HuH-7 (cell line): ENCODE measurements at regions not wholly inside any gene's neighbourhood (a gene's known extent, or its start where the extent isn't known, plus 50 kb on each side); places are given as distances from the start of the nearest gene placed in this dataset.
"Not testable (repeated sequence)": the region's sequence is repeated elsewhere in the genome, so short reads cannot be mapped to it uniquely, and the experiment has no call there.

Experiments
- DNase-seq: peaks from one replicate; pipeline ENCODE4 v3.0.0; 2011; ENCODE audit warnings: low spot score

DNA sequence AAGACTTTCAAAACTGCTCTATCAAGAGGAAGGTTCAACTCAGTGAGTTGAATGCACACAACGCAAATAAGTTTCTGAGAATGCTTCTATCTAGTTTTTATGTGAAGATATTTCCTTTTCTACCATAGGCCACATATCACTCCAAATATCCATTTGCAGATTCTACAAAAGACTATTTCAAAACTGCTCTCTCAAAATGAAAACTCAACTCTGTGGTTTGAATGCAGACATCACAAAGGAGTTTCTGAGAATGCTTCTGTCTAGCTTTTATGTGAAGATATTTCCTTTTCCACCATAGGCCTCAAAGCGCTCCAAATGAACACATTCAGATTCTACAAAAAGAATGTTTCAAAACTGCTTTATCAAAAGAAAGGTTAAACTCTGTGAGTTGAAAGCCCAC lies 1093.1 kb upstream of the DEFB115 start:
- not testable (repeated sequence) for DNase-seq

DNA sequence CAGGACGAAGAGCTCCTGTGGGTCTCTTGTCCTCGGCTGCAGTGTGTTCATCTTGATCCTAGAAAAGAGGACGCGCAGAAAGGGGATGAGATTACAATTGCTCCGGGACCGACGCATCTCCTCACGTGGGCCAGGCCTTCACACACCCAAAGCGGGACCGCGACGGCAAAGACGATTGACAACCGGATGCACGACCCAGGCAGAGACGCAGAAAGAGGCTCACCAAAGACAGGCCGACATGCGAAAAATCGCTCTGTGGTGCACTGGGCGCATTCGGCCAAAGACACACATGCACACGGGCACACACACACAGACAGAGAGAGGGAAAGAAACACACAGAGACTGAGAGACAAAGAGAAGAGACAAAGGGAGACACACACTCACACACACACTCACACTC lies 1089.9 kb upstream of the DEFB115 start:
- DNase-seq = no peak

DNA sequence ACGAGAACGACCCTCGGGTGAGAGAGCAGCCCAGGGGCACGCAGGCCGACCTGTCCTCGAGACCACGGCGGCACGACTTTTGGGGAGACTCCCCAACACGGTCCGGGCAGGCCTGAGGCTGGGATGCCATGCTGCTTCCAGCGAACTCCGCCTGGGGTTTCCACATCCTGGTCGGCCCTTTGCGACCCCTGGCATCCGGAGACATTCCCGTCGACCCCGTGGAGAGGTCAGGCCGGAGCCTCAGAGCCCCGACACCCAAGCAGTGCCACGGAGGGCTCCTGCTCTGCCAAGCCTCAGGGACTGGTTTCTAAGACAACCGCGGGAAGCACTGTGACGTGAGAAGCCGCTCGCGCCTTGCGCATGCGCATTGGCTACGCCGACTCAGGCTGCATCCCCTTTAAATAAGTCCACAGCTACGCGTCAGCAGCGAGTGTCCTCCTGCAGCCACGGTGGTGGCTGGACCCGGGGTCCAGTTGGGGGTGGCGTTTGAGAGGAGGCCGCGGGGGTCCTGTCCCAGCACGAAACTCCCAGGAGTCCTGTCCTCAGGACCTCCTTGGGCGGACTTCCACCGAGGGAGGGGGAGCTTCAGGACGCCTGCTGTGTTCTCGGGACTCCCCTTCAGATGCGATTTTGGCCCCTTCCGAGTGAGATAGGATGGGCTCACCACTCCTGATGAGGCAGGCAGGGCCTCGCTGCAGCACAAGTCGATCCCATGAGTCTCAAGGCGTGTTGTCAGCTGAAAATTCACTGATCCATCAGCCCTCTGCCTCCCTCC lies 1089.3 kb upstream of the DEFB115 start:
- DNase-seq = no peak

DNA sequence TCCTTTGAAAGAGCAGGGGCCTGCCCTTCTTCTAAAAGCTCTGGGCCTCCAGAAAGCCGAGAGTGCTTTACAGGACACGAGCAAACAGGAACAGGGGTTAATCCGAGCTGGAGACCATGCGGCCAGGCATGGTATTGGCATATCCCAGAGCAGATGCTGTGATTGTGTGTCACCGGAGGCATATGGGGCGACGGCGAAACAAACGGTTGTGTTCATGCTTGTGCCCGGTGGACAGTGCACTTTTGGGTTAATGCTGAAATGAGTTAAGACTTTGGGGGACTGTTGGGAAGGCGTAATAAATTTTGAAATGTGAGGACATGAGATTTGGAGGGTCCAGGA lies 1088.7 kb upstream of the DEFB115 start:
- no peak for DNase-seq

DNA sequence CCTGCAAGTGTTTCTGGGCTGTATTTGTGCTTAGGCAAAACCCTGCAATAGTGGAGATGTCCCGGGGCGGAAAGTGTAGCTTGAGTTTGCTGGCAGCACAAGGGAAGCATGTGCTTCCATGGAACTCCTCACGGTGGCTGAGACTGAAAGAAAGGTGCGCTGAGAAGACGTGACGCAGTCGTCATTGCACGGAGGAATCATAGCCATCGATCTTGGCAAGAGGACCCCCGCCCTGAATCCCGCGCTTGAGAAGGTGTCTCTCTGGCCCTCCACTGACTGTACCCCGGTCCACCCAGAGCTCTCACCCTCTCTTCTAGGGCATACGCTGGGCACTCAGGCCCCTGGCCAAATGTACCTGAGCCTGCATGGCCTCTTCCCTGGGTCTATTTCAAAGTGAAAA lies 1081.8 kb upstream of the DEFB115 start:
- DNase-seq = no peak

DNA sequence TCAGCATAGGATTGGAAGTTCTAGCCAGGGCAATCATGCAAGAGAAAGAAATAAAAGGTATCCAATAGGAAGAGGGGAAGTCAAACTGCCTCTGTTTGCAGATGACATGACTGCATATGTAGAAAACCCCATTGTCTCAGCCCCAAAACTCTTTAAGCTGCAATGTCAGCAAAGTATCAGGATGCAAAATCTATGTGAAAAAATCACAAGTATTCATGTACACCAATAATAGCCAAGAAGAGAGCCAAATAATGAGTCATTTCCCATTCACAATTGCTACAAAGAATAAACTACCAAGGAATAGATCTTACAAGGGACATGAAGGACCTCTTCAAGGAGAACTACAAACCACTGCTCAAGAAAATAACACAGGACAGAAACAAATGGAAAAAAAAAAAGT lies 1074.3 kb upstream of the DEFB115 start:
- DNase-seq = not testable (repeated sequence)

DNA sequence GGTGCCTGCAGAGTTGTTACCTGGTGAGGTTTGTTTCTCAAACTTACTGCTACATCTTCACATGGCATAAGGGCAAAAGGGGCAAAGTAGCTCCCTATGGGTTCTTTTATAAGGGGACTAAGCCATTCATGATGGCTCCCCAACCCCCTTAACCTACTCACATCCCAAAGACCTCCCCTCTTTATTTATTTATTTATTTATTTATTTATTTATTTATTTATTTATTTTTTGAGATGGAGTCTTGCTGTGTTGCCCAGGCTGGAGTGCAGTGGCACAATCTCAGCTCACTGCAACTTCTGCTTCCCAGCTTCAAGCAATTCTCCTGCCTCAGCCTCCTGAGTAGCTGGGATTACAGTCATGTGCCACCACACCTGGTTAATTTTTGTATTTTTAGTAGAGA lies 1065.7 kb upstream of the DEFB115 start:
- not testable (repeated sequence) for DNase-seq

DNA sequence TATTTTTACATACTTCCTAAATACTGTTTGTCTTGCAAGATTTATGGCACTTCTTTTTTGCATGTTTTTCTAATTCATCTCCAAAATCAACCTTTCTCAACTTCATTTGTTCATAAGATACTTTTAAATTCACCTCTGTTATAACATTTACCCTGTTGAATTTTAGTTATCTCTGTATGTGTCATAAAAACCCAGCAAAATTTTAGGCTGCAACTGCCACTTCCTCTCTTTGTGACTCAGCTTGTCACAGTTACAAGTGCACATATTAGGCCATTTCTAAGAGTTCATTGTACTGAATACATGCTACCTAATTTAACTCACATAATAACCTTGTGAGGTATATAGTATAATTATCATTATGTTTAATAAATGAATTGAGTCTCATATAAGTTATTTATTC lies 1023.0 kb upstream of the DEFB115 start:
- DNase-seq = not testable (repeated sequence)

DNA sequence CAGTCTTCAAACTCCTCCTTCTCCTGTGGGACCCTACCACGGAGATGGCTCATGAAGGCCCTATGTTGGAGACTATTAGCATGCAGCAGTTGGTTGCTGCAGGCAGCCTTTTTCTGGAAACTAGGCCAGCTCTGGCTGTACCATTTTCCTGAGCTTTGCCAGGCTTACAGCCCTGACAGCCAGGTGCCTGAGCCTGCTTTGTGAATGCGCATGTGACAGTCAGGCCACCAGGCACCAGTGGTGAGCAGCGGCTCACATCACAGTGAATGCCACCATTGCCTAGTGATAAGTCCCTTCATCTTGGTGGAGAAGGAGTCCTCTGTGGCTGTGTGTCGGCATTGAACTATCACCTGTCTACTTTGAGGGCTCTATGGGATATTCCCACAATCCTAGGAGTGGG lies 982.4 kb upstream of the DEFB115 start:
- not testable (repeated sequence) for DNase-seq

DNA sequence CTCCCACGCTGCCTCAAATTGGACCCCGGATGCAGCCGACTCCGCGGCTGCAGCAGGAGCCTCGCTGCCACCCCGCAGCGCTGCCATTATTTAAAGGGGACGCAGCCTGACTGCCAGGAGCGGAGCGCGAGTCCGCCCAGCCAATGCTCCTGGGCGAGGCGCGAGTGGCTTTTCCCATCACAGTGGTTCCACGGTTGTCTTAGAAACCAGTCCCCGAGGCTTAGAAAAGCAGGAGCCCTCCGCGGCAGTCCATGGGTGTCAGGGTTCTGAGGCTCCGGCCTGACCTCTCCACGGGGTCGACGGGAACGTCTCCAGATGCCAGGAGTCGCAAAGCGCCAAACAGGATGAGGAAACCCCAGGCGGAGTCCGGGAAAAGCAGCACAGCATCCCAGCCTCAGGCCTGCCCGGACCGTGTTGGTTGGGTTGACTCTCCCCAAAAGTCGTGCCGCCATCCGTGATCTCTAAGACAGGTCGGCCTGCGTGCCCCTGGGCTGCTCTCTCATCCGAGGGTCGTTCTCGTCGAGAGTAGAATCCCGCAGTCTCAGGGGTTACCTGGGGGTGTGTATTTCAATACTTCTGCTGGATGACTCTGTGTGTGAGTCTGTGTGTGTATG lies 975.8 kb upstream of the DEFB115 start:
- DNase-seq = no peak

DNA sequence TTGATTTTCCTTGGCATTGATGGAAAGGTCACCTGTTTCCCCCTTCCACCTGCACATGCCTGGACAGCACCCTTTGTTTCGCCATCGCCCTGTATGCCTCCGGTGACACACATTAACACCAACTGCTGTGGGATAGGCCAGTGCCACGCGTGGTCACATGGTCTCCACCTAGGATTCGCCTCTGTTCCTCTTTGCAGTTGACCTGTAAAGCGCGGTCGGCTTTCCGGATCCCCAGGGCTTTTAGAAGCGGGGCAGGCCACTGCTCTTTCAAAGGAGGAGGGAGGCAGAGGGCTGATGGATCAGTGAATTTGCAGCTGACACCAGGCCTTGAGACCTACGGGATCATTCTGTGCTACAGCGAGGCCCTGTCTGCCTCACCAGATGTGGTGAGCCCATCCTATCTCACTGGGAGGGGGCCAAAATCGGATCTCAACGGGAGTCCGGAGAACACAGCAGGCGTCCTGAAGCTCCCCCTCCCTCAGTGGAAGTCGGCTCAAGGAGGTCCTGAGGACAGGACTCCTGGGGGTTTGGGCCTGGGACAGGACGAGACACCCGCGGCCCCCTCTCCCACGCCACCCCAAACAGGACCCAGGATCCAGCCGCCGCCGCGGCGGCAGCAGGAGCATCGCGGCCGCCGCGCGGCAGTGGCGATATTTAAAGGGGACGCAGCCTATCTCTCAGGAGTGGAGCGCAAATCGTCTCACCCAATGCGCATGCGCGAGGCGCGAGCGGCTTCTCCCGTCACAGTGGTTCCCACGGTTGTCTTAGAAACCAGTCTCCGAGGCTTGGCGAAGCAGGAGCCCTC lies 973.8 kb upstream of the DEFB115 start:
- not testable (repeated sequence) for DNase-seq

DNA sequence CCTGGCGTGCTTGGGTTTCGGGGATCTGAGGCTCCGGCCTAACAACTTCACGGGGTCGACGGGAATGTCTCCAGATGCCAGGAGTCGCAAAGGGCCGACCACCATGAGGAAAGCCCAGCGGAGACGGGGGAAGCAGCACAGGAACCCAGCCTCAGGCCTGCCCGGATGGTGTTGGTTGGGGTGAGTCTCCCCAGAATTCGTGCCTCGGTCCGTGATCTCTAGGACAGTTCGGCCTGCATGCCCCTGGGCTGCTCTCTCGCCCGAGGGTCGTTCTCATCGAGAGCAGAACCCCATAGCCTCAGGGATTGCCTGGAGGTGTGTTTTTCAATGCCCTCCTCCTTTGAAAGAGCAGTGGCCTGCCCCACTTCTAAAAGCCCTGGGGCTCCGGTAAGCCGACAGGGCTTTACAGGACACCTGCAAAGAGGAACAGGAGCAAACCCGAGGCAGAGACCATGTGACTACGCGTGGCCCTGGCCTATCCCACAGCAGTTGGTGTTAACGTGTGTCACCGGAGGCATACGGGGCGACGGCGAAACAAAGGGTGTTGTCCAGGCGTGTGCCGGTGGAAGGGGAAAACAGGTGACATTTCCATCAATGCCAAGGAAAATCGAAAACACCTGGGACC lies 973.1 kb upstream of the DEFB115 start:
- no peak for DNase-seq

DNA sequence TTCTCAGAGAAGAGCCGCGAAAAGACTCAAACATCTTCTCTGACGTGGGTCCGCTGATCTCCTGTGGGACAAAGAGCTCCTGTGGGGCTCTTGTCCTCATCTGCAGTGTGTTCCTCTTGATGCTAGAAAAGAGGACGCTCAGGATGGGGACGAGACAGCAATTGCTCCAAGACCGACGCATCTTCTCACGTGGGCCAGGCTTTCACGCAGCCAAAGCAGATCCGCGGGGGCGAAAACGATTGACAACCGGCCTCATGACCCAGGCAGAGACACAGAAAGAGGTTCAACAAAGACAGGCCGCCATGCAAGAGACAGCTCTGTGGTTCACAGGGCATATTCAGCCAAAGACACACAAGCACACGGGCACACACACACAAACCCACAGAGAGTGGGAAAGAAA lies 971.8 kb upstream of the DEFB115 start:
- DNase-seq = no peak

DNA sequence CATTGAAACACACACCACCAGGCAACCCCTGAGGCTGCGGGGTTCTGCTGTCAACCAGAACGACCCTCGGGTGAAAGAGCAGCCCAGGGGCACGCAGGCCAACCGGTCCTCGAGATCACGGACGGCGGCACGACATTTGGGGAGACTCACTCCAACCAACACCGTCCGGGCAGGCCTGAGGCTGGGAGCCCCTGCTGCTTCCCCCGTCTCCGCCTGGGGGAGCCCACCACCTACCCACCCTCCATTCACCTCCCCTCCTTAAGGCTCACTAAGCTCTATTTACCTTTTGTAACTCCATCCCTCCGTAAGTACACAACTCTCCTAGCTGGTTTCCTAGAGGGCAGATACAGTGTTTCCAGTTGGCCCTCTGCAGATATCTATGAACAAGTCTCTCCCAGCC lies 971.3 kb upstream of the DEFB115 start:
- DNase-seq = peak; percentile 43

DNA sequence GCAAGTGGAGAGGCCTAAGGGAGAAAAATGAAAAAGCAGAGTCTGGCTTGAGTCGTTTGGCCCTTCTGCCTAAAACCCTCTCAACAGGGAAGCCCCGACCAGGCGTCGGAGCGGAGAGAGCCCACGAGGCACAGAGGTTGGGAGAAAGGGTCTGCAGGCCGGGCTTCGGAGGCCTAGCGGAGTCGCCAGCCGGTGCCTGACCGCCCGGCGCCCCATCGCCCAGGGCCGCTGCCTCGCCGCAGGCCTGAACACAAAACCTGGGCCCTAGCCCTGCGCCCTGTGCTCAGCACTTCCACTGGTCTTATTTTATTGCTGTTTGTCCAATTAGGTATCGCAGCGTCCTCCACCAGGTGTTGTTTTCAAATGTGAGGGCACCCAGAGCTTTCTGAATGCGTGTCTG lies 970.0 kb upstream of the DEFB115 start:
- DNase-seq = not testable (repeated sequence)

DNA sequence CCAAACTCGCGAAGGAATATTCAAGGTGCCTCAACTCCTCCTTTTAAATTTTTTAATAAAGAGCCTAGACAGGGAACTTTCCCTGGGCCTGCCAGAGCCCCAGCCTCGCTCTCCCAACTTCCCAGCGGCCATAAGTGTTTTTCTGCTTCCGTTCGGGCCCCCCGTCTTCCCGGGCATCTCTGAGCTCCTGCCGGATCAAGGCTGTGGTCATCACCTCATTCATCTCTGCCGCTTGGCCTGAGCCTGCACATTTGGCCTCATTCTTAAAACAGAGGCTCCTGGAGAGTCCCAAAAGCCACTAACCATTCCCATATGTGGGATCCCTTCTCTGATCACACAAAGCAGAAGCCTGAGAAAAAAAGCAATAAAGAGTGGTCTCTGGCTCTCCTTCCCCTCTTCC lies 969.1 kb upstream of the DEFB115 start:
- DNase-seq = no peak

DNA sequence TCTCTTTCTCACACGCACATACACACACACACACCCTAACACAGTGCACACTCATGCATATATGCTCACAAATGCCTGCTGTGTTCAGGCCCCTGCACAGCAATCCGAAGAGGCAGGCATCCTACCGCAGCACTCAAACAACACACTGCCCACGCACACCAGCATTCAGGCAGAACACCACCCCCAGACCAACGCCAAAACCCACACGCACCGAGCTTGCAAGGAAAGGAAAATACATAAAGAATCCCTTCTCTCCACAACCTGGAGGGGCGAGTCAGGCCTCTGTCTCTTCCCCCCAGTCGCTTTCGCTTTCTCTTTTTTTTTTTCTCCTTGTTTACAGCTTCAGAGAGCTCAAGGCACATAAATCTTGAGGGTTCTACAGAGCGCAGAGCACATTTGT lies 968.4 kb upstream of the DEFB115 start:
- not testable (repeated sequence) for DNase-seq

DNA sequence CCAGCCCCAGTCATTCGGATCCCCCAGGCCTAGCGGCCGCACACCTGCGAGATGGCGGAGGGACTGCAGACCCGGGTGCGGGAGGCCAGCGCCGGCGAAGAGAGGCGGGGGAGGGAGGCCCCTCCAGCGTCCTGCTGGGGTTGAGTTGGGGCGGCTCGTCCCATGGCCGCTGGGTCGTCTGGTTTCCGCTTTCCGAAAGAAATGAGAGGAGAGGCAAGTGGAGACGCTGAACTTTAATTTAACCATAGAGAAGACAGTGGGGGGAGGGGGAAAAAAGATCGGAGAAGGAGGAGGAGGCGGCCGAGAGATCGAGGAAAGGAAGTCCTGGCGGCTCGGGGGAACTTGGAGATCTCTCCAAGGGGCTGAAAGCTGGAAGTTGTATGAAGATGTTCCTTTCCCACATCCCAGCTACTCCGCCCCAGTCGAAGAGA lies 967.7 kb upstream of the DEFB115 start:
- not testable (repeated sequence) for DNase-seq

DNA sequence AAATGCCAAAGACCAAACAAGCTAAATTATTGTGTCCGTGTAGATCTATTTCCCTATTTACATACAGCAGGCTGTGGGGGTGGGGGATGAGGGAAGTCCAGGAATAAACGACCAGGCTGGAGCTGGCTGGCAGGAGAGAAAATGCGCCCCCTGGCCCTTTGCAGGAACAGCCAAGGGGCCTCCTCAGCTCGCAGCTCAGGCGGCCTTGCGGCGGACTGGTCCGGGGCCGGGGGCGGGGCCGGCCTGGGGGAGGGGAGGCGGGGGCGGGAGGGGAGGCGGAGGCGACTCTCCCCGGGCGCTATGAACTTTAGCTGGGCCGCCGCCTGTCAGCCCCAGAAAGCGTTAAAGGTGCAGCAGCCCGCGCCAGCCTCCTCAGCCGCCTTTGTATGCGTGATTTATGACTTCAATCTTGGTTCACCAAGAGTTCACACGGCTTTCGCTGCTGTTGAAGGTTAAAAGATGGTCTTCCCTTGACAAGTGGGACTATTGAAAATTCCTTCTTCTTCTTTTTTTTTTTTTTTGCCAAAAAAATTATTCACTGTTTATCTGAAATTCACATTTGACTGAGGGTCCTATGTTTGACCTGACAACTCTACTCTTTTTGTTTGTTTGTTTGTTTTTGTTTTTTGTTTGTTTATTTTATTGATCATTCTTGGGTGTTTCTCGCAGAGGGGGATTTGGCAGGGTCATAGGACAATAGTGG lies 967.0 kb upstream of the DEFB115 start:
- peak; percentile 74 for DNase-seq

DNA sequence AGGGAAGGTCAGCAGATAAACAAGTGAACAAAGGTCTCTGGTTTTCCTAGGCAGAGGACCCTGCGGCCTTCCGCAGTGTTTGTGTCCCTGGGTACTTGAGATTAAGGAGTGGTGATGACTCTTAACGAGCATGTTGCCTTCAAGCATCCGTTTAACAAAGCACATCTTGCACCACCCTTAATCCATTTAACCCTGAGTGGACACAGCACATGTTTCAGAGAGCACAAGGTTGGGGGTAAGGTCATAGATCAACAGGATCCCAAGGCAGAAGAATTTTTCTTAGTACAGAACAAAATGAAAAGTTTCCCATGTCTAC lies 966.4 kb upstream of the DEFB115 start:
- not testable (repeated sequence) for DNase-seq

DNA sequence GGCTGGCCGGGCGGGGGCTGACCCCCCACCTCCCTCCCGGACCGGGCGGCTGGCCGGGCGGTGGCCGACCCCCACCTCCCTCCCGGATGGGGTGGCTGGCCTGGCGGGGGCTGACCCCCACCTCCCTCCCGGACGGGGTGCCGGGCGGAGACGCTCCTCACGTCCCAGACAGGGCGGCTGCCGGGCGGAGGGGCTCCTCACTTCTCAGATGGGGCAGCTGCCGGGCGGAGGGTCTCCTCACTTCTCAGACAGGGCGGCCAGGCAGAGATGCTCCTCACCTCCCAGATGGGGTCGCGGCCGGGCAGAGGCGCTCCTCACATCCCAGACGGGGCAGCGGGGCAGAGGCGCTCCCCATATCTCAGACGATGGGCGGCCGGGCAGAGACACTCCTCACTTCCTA lies 965.8 kb upstream of the DEFB115 start:
- DNase-seq = not testable (repeated sequence)

DNA sequence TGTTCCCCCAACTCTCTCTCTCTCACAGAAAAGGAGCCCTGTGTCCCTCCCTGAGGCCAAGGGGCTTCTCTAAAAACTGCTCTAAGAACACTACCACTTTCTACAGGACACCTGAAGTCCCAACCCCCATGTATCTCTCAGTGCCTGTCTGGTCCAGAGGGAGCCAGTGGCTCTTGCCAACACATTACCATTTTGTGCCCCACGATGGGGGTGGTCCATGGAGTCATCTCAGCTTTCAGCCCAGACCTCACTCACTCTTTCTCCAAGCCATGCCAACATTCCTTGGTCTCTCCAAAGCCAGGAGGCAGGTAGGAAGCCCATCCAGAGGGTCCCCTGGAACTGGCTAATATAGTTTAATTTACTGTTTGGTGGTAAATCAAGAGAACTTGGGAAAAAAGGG lies 962.1 kb upstream of the DEFB115 start:
- not testable (repeated sequence) for DNase-seq
